GM23248 (cell line): ENCODE measurements at regions not wholly inside any gene's neighbourhood (a gene's known extent, or its start where the extent isn't known, plus 50 kb on each side); places are given as distances from the start of the nearest gene placed in this dataset.

ENCODE experiments used
- EZH2 ChIP-seq: fragments of 200-600 bp; sonication (generic); IDR thresholded peaks from 2 replicates; pipeline ENCODE4 v1.6.1; 2018; ENCODE audit warnings: antibody characterized with exemption, mild to moderate bottlenecking; ENCODE audit not compliant: insufficient read depth, poor library complexity, severe bottlenecking
- EZH2phosphoT487 ChIP-seq: fragments of 200-600 bp; sonication (generic); IDR thresholded peaks from 2 replicates; pipeline ENCODE4 v1.6.1; 2018; ENCODE audit warnings: antibody characterized with exemption, moderate library complexity, mild to moderate bottlenecking, low read depth; ENCODE audit not compliant: insufficient read depth

DNA sequence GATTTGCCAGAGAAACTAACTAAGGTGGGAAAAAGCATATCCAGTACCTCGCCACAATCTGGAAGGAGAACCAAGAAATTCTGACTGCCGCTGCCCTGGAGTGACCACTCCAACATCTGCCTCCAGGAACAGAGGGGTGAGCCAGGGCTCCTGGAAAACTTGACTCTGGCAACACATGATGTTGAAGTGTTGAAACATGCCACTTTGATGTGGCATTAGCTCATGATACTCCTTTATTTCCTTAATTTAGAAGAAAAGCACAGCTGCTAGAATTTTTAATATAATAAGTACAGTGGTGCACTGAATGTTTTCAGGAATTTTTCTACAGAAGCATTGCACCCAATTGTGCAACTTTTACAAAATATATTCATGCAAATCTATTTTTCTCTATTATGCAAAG, 109.9 kb upstream of the BCL6 start:
- no peak for TF ChIP-seq EZH2
- no peak for TF ChIP-seq EZH2phosphoT487
